Ascending aorta (tissue), 2 donors: ENCODE measurements at regions not wholly inside any gene's neighbourhood (a gene's known extent, or its start where the extent isn't known, plus 50 kb on each side); places are given as distances from the start of the nearest gene placed in this dataset.

Experiments
- DNase-seq, 2 donors: peaks; one replicate each; pipeline ENCODE4 v3.0.0-alpha.2; 2019; ENCODE audit warnings: low spot score in 2 of 2
- H3K27ac ChIP-seq, 2 donors: fragments of 200-600 bp; sonication (generic); one replicate each; pipeline ENCODE4 v1.5.1; 2016 to 2017; ENCODE audit warnings: mild to moderate bottlenecking in 1 of 2
- H3K27me3 ChIP-seq: fragments of 200-600 bp; sonication (generic); one replicate; pipeline ENCODE4 v1.5.1; 2017
- H3K36me3 ChIP-seq, 2 donors: fragments of 200-600 bp; sonication (generic); one replicate each; pipeline ENCODE4 v1.5.1; 2016
- H3K4me1 ChIP-seq, 2 donors: fragments of 200-600 bp; sonication (generic); one replicate each; pipeline ENCODE4 v1.5.1; 2016 to 2017; ENCODE audit warnings: mild to moderate bottlenecking in 1 of 2
- H3K4me3 ChIP-seq, 2 donors: fragments of 200-600 bp; sonication (generic); one replicate each; pipeline ENCODE4 v1.5.1; 2016 to 2017; ENCODE audit warnings: mild to moderate bottlenecking in 1 of 2
- H3K9me3 ChIP-seq, 2 donors: fragments of 200-600 bp; sonication (generic); one replicate each; pipeline ENCODE4 v1.5.1; 2016
- intact Hi-C: fragments of 100-400 bp; cut with DNase I; formaldehyde crosslinking; loops from one replicate; pipeline ENCODE4 v1.15.1; 2023
- TF ChIP-seq, protein P1 (sequence below), 3 experiments: fragments of 200-600 bp in 2 of 3; fragments of 450-650 bp in 1 of 3; sonication (generic) in 2 of 3; IDR thresholded peaks; one replicate each; pipeline ENCODE4 v1.5.1; 2016 to 2019; ENCODE audit warnings: antibody characterized with exemption in 3 of 3, mild to moderate bottlenecking in 1 of 3, moderate library complexity in 1 of 3

GRCh38 chr17:83151442-83152226 is 72.2 kb downstream of the METRNL start:
- Histone ChIP-seq H3K27ac (no peak overlapping the region), H3K9me3 (no peaks in the 10 kb centered on the region), H3K36me3 (no peaks in the 10 kb centered on the region), H3K4me3 (no peak overlapping the region), H3K4me1 (no peaks in the 10 kb centered on the region), H3K27me3 (no peaks in the 10 kb centered on the region)
- intact Hi-C loops, result no loop called here
- TF ChIP-seq, protein P1, sequence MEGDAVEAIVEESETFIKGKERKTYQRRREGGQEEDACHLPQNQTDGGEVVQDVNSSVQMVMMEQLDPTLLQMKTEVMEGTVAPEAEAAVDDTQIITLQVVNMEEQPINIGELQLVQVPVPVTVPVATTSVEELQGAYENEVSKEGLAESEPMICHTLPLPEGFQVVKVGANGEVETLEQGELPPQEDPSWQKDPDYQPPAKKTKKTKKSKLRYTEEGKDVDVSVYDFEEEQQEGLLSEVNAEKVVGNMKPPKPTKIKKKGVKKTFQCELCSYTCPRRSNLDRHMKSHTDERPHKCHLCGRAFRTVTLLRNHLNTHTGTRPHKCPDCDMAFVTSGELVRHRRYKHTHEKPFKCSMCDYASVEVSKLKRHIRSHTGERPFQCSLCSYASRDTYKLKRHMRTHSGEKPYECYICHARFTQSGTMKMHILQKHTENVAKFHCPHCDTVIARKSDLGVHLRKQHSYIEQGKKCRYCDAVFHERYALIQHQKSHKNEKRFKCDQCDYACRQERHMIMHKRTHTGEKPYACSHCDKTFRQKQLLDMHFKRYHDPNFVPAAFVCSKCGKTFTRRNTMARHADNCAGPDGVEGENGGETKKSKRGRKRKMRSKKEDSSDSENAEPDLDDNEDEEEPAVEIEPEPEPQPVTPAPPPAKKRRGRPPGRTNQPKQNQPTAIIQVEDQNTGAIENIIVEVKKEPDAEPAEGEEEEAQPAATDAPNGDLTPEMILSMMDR (IDR thresholded peaks at IDR 0.05), result no peak
- no peak for DNase-seq

- no peak overlapping the region for H3K27ac ChIP-seq
These were observed 72.9 kb downstream of the METRNL start for GRCh38 chr17:83152227-83152744.

DNA sequence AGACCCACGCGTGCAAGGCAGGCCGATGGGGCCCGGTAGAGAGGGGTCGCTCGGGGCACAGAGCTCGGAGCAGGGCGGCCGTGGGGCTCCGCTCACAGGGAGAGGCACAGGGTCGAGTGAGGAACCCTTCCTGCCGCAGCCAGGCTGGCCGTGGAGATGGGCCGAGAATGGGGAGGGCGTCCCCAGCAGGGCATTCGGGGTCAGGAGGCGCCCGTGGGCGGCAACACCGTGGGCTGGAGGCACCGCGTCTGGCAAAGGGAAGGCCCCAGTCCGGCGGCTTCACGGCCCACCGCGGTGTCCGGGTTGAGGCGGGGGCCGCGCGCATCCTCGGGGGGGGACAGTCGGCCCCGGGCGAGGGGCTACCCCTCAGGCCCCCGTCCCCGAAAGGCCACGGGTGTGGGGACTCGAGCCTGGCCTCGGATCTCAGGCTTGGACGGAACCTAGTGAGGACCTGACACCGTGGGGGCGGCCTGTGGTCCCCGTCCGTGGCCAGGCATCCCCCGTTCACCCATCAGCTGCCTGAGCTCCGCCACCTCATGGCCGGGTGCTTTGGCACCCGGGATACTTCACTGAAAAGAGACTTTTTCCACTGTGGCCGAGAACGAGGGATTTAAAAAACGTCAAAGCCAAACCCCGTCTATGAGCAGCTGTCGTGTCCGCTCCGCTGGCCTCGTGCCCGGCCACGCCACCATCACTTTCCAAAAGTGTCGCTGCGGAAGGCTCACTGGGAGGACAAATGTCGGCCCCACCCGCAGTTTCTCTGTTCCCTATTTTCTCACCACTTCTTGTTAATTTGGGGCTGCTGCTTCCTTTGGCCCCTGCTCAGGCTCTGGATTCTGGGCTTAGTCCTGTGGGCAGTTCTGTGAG is 73.6 kb downstream of the METRNL start:
- H3K4me1 ChIP-seq, result no peaks in the 10 kb centered on the region

More at GRCh38 chr17:83152227-83152744, 72.9 kb downstream of the METRNL start:
- Histone ChIP-seq H3K4me3 (no peak overlapping the region), H3K9me3 (no peaks in the 10 kb centered on the region), H3K4me1 (no peaks in the 10 kb centered on the region), H3K36me3 (no peaks in the 10 kb centered on the region), H3K27me3 (no peaks in the 10 kb centered on the region)
- intact Hi-C loops, result no loop called here
- TF ChIP-seq, protein P1 (IDR thresholded peaks at IDR 0.05), result no peak
- no peak for DNase-seq

DNA sequence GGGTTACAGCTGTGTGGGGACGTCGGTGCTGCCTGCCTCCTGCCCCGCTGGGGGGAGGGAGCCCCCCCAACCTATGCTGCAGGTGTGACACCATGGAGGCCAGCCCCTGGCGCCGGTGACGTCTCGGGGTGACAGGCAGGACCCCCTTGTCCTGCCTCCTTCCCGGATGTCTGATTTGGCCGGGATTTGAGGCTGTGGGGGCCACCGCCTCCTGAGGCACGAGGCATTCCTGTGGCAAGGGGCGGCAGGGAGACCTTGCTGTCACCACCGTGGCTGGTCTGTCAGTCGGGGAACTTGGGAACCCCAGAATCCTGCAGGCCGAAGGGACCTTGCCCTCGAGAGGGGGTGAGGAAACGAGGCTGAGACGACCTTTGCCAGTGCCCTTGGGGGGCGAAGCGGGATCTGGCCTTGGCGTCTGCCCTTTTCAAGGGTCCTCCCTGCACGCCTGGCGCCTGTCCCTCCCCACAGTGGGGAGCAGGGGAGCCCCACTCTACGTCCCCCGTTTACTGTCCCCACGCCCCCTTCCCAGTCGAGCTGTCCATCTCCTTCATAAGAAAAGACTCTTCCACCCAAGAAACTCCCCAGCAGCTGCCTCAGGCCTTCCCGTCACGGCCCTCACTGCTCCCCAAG is 74.4 kb downstream of the METRNL start:
- no peak for DNase-seq
- no peak overlapping the region for H3K27ac ChIP-seq
- H3K27me3 ChIP-seq, result no peaks in the 10 kb centered on the region

More for the DNA sequence above, 73.6 kb downstream of the METRNL start:
- TF ChIP-seq, protein P1 (IDR thresholded peaks at IDR 0.05), result no peak
- Histone ChIP-seq H3K27me3 (no peaks in the 10 kb centered on the region), H3K27ac (no peak overlapping the region), H3K36me3 (no peaks in the 10 kb centered on the region), H3K4me3 (no peak overlapping the region), H3K9me3 (no peaks in the 10 kb centered on the region)
- peak in 1 of 2 donors; percentile 78 for DNase-seq
- intact Hi-C loops, result no loop called here

More for the DNA sequence above, 74.4 kb downstream of the METRNL start:
- no peaks in the 10 kb centered on the region for H3K9me3 ChIP-seq
- H3K36me3 ChIP-seq, result no peaks in the 10 kb centered on the region
- no peak overlapping the region for H3K4me3 ChIP-seq
- H3K4me1 ChIP-seq, result no peaks in the 10 kb centered on the region
- intact Hi-C loops, result no loop called here
- TF ChIP-seq, protein P1 (IDR thresholded peaks at IDR 0.05), result no peak
